Small intestine (tissue), 7 donors: ENCODE measurements at regions not wholly inside any gene's neighbourhood (a gene's known extent, or its start where the extent isn't known, plus 50 kb on each side); places are given as distances from the start of the nearest gene placed in this dataset.

Experiments used
- DNase-seq, 2 donors: peaks; one replicate each; pipeline versions ENCODE4 v3.0.0 to v3.0.0-alpha.2; 2013
- FAIRE-seq: peaks from 2 replicates; lab custom pipeline; 2012; peaks lifted over from hg19 to GRCh38; lab: Jason Lieb, UNC
- H3K27ac ChIP-seq, 3 donors: one replicate each; pipeline ENCODE4 v1.5.1; 2013; ENCODE audit warnings: low read length in 2 of 3, mild to moderate bottlenecking in 2 of 3, control low read depth in 1 of 3, inconsistent platforms in 1 of 3, low read depth in 1 of 3, moderate library complexity in 1 of 3
- H3K27me3 ChIP-seq, 3 donors: one replicate each; pipeline ENCODE4 v1.6.1; 2013; ENCODE audit warnings: low read length in 3 of 3, inconsistent platforms in 1 of 3; ENCODE audit not compliant: control insufficient read depth in 3 of 3, insufficient read depth in 3 of 3
- H3K36me3 ChIP-seq, 3 donors: one replicate each; pipeline ENCODE4 v1.6.1; 2013; ENCODE audit warnings: low read length in 3 of 3, inconsistent platforms in 1 of 3, low read depth in 1 of 3, mild to moderate bottlenecking in 1 of 3, moderate library complexity in 1 of 3; ENCODE audit not compliant: control insufficient read depth in 3 of 3, insufficient read depth in 2 of 3
- H3K4me1 ChIP-seq, 3 donors: one replicate each; pipeline ENCODE4 v1.6.1; 2013; ENCODE audit warnings: low read length in 2 of 3, inconsistent platforms in 1 of 3, low read depth in 1 of 3, mild to moderate bottlenecking in 1 of 3, moderate library complexity in 1 of 3; ENCODE audit not compliant: control insufficient read depth in 3 of 3, insufficient read depth in 2 of 3
- H3K4me3 ChIP-seq, 3 donors: one replicate each; pipeline ENCODE4 v1.5.1; 2013; ENCODE audit warnings: low read length in 3 of 3, control low read depth in 1 of 3, inconsistent platforms in 1 of 3, low read depth in 1 of 3, mild to moderate bottlenecking in 1 of 3, moderate library complexity in 1 of 3
- H3K9me3 ChIP-seq, 2 donors: one replicate each; pipeline ENCODE4 v1.6.1; 2013; ENCODE audit warnings: low read depth in 1 of 2, low read length in 1 of 2; ENCODE audit not compliant: control insufficient read depth in 2 of 2, insufficient read depth in 1 of 2
- WGBS, 3 donors: extraction: QIAGEN DNeasy Blood & Tissue Kit; methylation state at CpG; one replicate each; pipeline ENCODE4 v1.1.7; 2013; 5-methylcytosine and 5-hydroxymethylcytosine counted together
- donor health status: healthy with polysubstance abuse.
- donor health status: control.
- donor health status: control.
- donor health status: Bipolar disorder and iron deficiency.
- donor health status: healthy.

GRCh38 chr6:106855117-106855516 is 119.4 kb downstream of the CD24 start:
- H3K36me3 ChIP-seq, result no peaks in the 10 kb centered on the region
- H3K27me3 ChIP-seq, result no peaks in the 10 kb centered on the region
- WGBS, 3 donors, result 80 to 86% (median 83%) methylated on average over 4 of the region's 4 CpGs
- H3K4me1 ChIP-seq, result no peaks in the 10 kb centered on the region
- DNase-seq (no peak), FAIRE-seq (no peak)
- H3K9me3 ChIP-seq, result peaks cover 0 to 10% of the 10 kb centered on the region in 2 donors
- H3K4me3 ChIP-seq, result no peak overlapping the region
- H3K27ac ChIP-seq, result no peak overlapping the region

- Histone ChIP-seq H3K9me3 (peaks cover 0 to 7% of the 10 kb centered on the region in 2 donors), H3K4me1 (no peaks in the 10 kb centered on the region), H3K36me3 (no peaks in the 10 kb centered on the region), H3K27ac (no peak overlapping the region), H3K4me3 (no peak overlapping the region), H3K27me3 (no peaks in the 10 kb centered on the region)
- no peak for DNase-seq
- WGBS, 3 donors, result 69 to 79% (median 74%) methylated on average over 6 of the region's 6 CpGs
- no peak for FAIRE-seq
These were observed 124.7 kb downstream of the CD24 start for GRCh38 chr6:106849676-106850332.

GRCh38 chr6:106849120-106849519 is 125.4 kb downstream of the CD24 start:
- Histone ChIP-seq H3K27ac (no peak overlapping the region), H3K4me1 (no peaks in the 10 kb centered on the region), H3K36me3 (no peaks in the 10 kb centered on the region), H3K4me3 (no peak overlapping the region), H3K27me3 (no peaks in the 10 kb centered on the region), H3K9me3 (peaks cover 0 to 7% of the 10 kb centered on the region in 2 donors)
- FAIRE-seq (no peak), DNase-seq (no peak)
- WGBS, 3 donors, result 81 to 93% (median 86%) methylated on average over 3 of the region's 3 CpGs

DNA sequence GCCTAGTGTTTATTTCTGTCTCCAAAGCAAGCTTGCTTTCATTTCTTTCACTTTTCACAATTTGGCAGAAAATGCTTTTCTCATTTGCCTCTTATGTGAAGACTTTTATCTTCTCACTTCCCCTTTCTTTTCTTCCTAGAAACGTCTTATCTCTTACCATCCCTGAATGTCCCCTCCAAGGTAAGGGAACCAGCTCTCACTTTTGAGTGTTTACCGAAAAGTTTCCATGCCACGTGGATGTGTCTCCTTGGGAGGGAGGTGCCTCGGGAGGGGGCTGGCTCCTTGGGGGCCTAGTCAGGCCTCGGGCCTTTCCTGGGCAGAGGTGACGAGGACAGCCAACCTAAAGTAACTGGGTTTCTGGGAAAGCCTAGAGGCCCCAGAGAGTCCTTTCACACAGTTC is 127.4 kb downstream of the CD24 start:
- Histone ChIP-seq H3K27me3 (no peaks in the 10 kb centered on the region), H3K27ac (no peak overlapping the region)

DNA sequence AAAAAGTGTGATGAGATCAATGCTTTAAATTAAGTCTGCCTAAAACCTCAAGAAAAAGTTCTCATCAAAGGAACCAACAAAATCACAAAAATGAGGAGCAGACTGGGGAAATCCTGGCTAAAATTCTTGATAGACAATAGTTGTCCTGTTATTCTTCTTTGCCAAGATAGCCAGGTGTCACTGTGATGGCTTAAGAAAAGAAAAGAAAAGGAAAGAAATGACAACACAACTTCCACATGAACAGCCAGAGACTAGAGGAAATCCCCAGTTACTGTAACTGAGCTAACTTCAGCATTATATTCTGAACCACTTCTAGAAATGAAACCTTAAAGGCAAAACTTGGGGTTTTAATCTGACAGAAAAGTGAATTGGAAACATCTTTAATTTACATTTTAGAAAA is 129.6 kb downstream of the CD24 start:
- no peaks in the 10 kb centered on the region for H3K36me3 ChIP-seq
- FAIRE-seq, result no peak

More for the DNA sequence above, 127.4 kb downstream of the CD24 start:
- WGBS, 3 donors, result 72 to 87% (median 75%) methylated on average over 6 of the region's 6 CpGs
- Histone ChIP-seq H3K36me3 (no peaks in the 10 kb centered on the region), H3K4me3 (no peak overlapping the region), H3K4me1 (no peaks in the 10 kb centered on the region), H3K9me3 (peaks cover 0 to 3% of the 10 kb centered on the region in 2 donors)
- DNase-seq, result no peak
- FAIRE-seq, result no peak

DNA sequence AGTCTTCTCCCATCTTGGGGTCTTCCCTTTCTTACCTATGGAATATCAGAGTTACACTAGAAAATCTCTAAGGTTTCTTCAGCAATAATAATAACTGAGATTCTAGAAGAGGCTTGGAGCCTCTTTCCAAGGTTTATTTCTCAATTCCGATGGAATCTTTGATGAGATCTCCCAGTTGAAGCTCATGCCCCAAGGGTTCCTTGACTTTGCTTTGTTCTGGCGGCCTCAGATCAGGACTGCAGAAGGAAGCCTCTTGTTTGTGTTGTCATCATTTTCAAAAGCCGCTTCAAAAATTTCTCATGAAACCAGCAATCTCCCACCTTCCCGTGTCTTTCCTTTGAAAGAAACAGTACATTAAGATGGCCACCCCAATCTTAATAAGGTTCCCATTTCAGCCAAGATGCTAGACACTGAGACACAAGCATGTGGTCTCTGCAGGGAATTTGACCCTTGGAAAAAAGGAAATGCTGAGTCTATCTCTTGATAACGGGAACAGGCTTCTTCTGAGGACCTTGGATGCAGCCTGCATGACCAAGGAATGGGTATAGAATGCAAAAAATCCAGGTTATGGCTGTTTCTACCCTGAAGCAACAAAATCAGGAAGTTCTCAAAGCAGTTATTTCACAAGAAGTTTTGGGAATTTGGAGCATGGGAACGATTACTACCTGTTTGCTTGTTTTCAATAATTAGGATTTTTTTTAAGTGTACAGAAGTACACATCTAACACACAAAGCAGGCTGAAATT is 141.6 kb downstream of the CD24 start:
- Histone ChIP-seq H3K27ac (no peak overlapping the region), H3K4me1 (no peaks in the 10 kb centered on the region), H3K4me3 (no peak overlapping the region), H3K27me3 (no peaks in the 10 kb centered on the region), H3K36me3 (no peaks in the 10 kb centered on the region), H3K9me3 (peaks cover 0 to 11% of the 10 kb centered on the region in 2 donors)
- FAIRE-seq, result no peak
- DNase-seq, result no peak
- WGBS, 3 donors, result 77 to 83% (median 79%) methylated on average over 6 of the region's 6 CpGs

More for the DNA sequence above, 129.6 kb downstream of the CD24 start:
- H3K4me3 ChIP-seq, result no peak overlapping the region
- no peaks in the 10 kb centered on the region for H3K4me1 ChIP-seq
- no peaks in the 10 kb centered on the region for H3K9me3 ChIP-seq
- no peak overlapping the region for H3K27ac ChIP-seq
- H3K27me3 ChIP-seq, result peaks cover 0 to 2% (median 0%) of the 10 kb centered on the region in 3 donors
- no peak for DNase-seq

- WGBS, 3 donors, result 85 to 90% (median 87%) methylated on average over 2 of the region's 2 CpGs
- FAIRE-seq, result no peak
- H3K27me3 ChIP-seq, result no peaks in the 10 kb centered on the region
- H3K27ac ChIP-seq, result no peak overlapping the region
- H3K4me1 ChIP-seq, result no peaks in the 10 kb centered on the region
- H3K36me3 ChIP-seq, result no peaks in the 10 kb centered on the region
- peaks cover 0 to 12% of the 10 kb centered on the region in 2 donors for H3K9me3 ChIP-seq
- H3K4me3 ChIP-seq, result no peak overlapping the region
- DNase-seq, result no peak
These were observed 143.6 kb downstream of the CD24 start for GRCh38 chr6:106830930-106831329.

DNA sequence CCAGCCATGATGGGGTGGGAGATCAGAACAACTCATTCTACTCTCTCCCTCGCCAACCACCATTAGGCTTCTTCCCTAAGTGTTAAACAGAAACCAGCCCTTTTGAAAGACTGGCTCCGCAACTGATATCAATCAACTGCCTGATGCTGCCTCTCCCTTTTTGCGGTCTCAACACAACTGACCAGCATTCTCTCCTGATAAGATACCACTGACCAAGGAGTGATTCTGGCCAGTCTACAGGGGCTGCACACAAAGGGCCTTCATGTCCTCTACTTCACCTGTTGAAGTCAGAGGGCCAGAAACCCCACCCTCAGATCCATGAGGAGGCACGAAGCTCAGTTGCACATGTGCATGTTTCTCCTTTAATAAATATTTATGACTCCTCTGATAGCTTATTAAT is 145.1 kb downstream of the CD24 start:
- DNase-seq (no peak), FAIRE-seq (no peak)
- WGBS, 3 donors, result 60 to 83% (median 72%) methylated on average over 4 of the region's 4 CpGs
- Histone ChIP-seq H3K4me1 (no peaks in the 10 kb centered on the region), H3K4me3 (no peak overlapping the region), H3K27ac (no peak overlapping the region), H3K36me3 (no peaks in the 10 kb centered on the region), H3K27me3 (no peaks in the 10 kb centered on the region), H3K9me3 (peaks cover 0 to 9% of the 10 kb centered on the region in 2 donors)
